Activated B cell treated with CpG ODN at 0.5 μM for 24 hours (primary cell): ENCODE measurements at regions not wholly inside any gene's neighbourhood (a gene's known extent, or its start where the extent isn't known, plus 50 kb on each side); places are given as distances from the start of the nearest gene placed in this dataset.

Experiments
- ATAC-seq: fragments of 200-7000 bp; cut with Tn5 transposase; one replicate; pipeline ENCODE4 v1.10.0; 2021; ENCODE audit warnings: low read depth, mild to moderate bottlenecking, moderate library complexity
- CTCF ChIA-PET: fragments of 350-600 bp; sonication (Branson Sonifier 250); formaldehyde crosslinking; loops from one replicate; lab custom pipeline; 2021; ENCODE audit warnings: antibody characterized with exemption; lab: Charles Lee
- POLR2A ChIA-PET: fragments of 350-600 bp; sonication (Branson Sonifier 250); formaldehyde crosslinking; loops from one replicate; lab custom pipeline; 2021; ENCODE audit warnings: antibody characterized with exemption; lab: Charles Lee
- DNase-seq: peaks from one replicate; pipeline ENCODE4 v3.0.0; 2022
- H3K27ac Mint-ChIP-seq: one replicate; pipeline ENCODE4 v1.8.0; 2020; ENCODE audit warnings: mixed read lengths
- H3K27me3 Mint-ChIP-seq: one replicate; pipeline ENCODE4 v1.8.0; 2021; ENCODE audit warnings: mixed read lengths
- H3K36me3 Mint-ChIP-seq: one replicate; pipeline ENCODE4 v1.8.0; 2021; ENCODE audit warnings: low read depth, mixed read lengths
- H3K4me1 Mint-ChIP-seq: one replicate; pipeline ENCODE4 v1.8.0; 2021; ENCODE audit warnings: mixed read lengths
- H3K4me3 Mint-ChIP-seq: one replicate; pipeline ENCODE4 v1.8.0; 2020; ENCODE audit warnings: mild to moderate bottlenecking, mixed read lengths
- H3K9me3 Mint-ChIP-seq: one replicate; pipeline ENCODE4 v1.8.0; 2020; ENCODE audit warnings: mixed read lengths
- CTCF ChIP-seq: fragments of 200-600 bp; IDR thresholded peaks from one replicate; pipeline ENCODE4 v1.8.0; 2022; ENCODE audit warnings: antibody characterized with exemption, mild to moderate bottlenecking
- intact Hi-C: fragments of 100-400 bp; cut with micrococcal nuclease; formaldehyde crosslinking; loops from one replicate; pipeline ENCODE4 v1.15.1; 2024

DNA sequence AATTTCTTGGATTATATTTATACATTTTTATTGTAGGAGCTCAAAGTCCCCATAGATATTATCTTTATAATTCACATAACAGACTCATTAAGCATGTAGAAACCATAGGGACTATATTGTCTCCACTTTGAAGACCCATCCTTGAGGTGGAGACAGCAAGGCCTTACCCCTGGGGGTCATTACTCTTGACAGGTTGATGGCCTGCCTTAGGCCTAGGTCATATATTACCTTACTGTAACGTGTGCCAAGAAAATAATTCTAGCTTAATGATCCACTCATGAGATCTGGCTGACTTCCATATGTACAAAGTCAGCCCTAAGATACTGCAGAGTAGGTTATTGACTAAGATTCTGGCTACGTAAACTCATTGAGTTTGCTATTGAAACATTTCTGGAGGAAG, 65.4 kb upstream of the GLS start:
- Mint-ChIP-seq H3K27me3 (no peaks in the 10 kb centered on the region), H3K27ac (no peak overlapping the region), H3K36me3 (no peaks in the 10 kb centered on the region), H3K9me3 (no peaks in the 10 kb centered on the region), H3K4me3 (no peak overlapping the region), H3K4me1 (no peaks in the 10 kb centered on the region)
- ATAC-seq (no peak), DNase-seq (no peak)
- intact Hi-C loops = no loop called here
- ChIA-PET CTCF (no interaction called here), POLR2A (interaction anchor here (0.6 kb wide), 1 partner anchor 1016 kb away, joined by 7 read pairs; no protein-coding TSS in a partner anchor)
- TF ChIP-seq CTCF = no peak

DNA sequence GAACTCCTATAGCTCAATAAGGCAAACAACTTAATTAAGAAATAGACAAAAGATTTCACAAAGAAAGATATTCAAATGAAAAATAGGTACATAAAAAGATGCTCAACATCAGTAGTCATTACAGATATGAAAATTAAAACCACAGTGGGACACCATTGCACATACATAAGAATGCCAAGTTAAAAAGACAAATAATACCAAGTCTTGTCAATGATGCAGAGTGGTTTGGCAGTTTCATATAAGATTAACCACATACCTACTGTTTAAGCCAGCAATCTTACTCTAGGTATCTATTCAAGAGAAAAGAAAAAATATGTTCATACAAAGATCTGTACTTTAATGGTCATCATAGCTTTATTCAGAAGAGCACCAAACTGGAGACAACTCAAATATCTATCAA, 63.5 kb upstream of the GLS start:
- ChIA-PET POLR2A (no interaction called here), CTCF (no interaction called here)
- no peaks in the 10 kb centered on the region for H3K36me3 Mint-ChIP-seq
- no peaks in the 10 kb centered on the region for H3K9me3 Mint-ChIP-seq
- TF ChIP-seq CTCF = no peak
- intact Hi-C loops = no loop called here
- ATAC-seq (no peak), DNase-seq (no peak)
- no peaks in the 10 kb centered on the region for H3K4me1 Mint-ChIP-seq
- H3K4me3 Mint-ChIP-seq = no peak overlapping the region
- no peak overlapping the region for H3K27ac Mint-ChIP-seq
- no peaks in the 10 kb centered on the region for H3K27me3 Mint-ChIP-seq

DNA sequence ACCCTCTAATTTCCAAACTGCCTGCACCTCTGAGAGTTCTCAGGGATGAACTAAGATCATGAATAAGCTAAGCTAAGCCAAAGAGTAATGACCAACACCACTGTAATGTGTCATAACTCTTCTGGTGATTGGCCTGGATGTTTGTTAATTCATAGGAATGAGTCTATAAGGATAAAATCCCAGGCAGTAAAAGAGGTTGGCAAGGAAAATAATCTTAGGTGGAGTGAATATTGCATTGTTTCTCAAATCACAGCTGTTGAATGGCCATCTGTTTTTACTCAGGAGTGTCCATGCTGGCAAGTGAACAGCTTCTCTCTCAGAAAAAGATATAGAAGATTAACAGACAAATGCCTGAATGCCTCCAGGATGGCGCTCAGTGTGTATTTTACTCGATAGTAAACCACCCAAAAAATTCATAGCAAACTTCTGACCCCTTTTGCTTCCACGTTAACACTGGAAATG, 60.8 kb upstream of the GLS start:
- H3K9me3 Mint-ChIP-seq = no peaks in the 10 kb centered on the region
- intact Hi-C loops = no loop called here
- POLR2A ChIA-PET = interaction anchor here (0.6 kb wide), 1 partner anchor 619 kb away, joined by 3 read pairs; no protein-coding TSS in a partner anchor
- H3K4me1 Mint-ChIP-seq = no peaks in the 10 kb centered on the region
- CTCF ChIA-PET = interaction anchor here (0.9 kb wide), 1 partner anchor 40 kb away, joined by 3 read pairs; no protein-coding TSS in a partner anchor
- no peaks in the 10 kb centered on the region for H3K27me3 Mint-ChIP-seq
- DNase-seq (no peak), ATAC-seq (no peak)
- H3K4me3 Mint-ChIP-seq = no peak overlapping the region
- H3K27ac Mint-ChIP-seq = no peak overlapping the region
- no peak for TF ChIP-seq CTCF
- no peaks in the 10 kb centered on the region for H3K36me3 Mint-ChIP-seq

DNA sequence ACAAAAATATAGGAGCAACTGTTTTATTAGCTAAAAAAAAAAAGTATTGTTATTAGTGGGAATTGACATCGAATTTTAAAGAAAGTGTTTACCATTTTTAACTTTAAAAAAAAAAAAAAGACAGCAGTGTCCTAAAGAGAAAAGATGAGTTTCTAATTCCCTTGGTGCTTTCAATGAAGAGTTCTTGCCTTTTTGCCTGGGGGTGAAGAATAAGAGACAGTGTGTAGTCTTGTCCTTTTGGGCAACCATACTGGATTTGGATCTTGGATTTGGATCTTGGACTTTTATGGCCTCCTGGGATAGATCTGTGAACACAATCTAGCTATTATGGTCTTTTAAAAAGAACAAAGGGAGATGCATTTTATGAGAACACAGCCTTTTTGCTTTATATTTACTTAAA, 60.2 kb upstream of the GLS start:
- POLR2A ChIA-PET = no interaction called here
- intact Hi-C loops = no loop called here

GRCh38 chr2:190822043-190822442, 58.6 kb upstream of the GLS start:
- no peak for TF ChIP-seq CTCF
- Mint-ChIP-seq H3K27ac (no peak overlapping the region), H3K4me1 (no peaks in the 10 kb centered on the region), H3K27me3 (no peaks in the 10 kb centered on the region), H3K36me3 (no peaks in the 10 kb centered on the region), H3K4me3 (no peak overlapping the region), H3K9me3 (no peaks in the 10 kb centered on the region)
- no peak for DNase-seq
- ATAC-seq = no peak
- POLR2A ChIA-PET = no interaction called here
- CTCF ChIA-PET = no interaction called here
- intact Hi-C loops = no loop called here

More for the DNA sequence above, 60.2 kb upstream of the GLS start:
- no peaks in the 10 kb centered on the region for H3K27me3 Mint-ChIP-seq
- ATAC-seq = no peak
- no peaks in the 10 kb centered on the region for H3K4me1 Mint-ChIP-seq
- CTCF ChIA-PET = interaction anchor here (0.9 kb wide), 1 partner anchor 40 kb away, joined by 3 read pairs; no protein-coding TSS in a partner anchor
- no peaks in the 10 kb centered on the region for H3K9me3 Mint-ChIP-seq
- H3K27ac Mint-ChIP-seq = no peak overlapping the region
- no peak for DNase-seq
- no peak for TF ChIP-seq CTCF
- no peak overlapping the region for H3K4me3 Mint-ChIP-seq
- H3K36me3 Mint-ChIP-seq = no peaks in the 10 kb centered on the region
